GM20000 (cell line): ENCODE measurements at regions not wholly inside any gene's neighbourhood (a gene's known extent, or its start where the extent isn't known, plus 50 kb on each side); places are given as distances from the start of the nearest gene placed in this dataset.

Source experiments
- DNase-seq: peaks from one replicate; pipeline ENCODE4 v3.0.0; 2012; ENCODE audit warnings: low spot score
- CTCF ChIP-seq: IDR thresholded peaks from 2 replicates; pipeline ENCODE4 v1.5.1; 2012; ENCODE audit warnings: mild to moderate bottlenecking, control low read depth; ENCODE audit errors: extremely low read depth, missing control alignments

DNA sequence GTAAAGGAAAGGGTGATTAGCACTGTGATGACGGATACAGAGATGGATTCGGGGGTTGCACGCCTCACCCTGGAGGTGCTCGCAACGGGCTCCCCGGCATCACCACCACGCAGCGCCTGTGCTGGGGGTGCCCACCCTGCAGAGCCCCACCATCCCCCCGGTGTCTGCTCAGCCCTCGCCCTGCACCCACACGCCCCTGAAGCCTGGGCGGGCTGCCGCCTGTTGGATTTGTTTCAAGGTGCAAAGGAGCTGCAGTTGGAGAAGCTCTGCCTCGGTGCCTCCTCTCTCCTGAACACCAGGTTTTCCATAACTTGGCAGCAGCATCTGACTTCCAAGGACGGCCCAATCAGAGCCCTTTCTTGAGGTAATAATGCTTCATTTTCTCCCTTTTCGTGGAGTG, 106.1 kb upstream of the TMEM132D start:
- TF ChIP-seq CTCF, result no peak
- no peak for DNase-seq

DNA sequence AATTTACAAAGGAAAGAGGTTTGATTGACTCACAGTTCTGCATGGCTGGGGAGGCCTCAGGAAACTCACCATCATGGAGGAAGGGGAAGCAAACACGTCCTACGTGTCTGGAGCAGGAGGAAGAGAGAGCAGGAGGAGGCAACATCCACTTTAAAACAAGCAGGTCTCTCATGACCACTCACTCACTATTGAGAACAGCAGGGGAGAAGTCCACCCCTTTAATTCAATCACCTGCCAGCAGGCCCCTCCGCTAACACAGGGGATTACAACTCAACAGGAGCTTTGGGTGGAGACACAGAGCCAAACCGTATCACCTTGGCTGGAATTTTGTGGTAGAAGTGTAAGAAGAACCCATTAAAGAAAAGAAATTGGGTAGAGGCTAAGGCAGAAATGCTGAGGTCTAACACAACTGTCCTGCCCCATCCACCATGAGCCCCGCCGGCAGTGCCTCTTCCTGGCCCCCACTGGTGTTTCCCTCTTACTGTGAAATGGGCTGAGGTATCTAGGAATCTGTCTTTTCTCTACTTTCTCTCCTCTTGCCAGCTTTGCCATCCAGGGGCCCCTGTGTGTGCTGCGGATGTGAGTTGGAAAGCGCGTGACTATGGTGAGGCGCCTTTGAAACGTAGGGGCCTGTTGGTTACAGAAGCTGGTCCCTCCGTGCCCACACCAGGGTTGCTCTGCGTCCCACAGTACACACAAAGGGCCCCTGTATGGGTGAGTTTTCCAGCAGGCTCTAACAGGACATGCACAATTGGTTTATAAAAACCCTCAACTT, 108.0 kb upstream of the TMEM132D start:
- no peak for TF ChIP-seq CTCF
- no peak for DNase-seq

- DNase-seq, result peak; percentile 79
- peak; percentile 66 for TF ChIP-seq CTCF
Observed at GRCh38 chr12:130013771-130014484, 110.1 kb upstream of the TMEM132D start.

- no peak for TF ChIP-seq CTCF
- no peak for DNase-seq
Observed at GRCh38 chr12:130014485-130014807, 110.6 kb upstream of the TMEM132D start.

DNA sequence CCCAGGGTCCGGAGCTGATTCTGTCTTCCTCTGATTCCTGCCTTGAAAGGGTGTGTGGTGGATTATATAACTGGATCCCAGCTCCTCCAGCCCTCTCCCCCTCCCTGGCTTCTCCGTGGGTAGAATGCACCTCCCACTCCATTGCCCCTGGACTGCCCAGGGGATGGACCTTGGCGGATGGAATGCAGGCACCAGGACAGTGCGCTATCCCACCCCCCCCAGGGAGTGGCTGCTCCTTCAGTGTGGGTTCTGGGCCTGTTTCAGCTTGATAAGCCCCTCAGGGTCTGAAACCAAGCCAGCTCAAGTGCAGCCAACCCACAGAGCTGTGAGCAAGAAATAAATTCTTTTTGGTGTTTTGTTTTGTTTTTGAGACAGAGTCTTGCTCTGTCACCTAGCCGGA, 112.4 kb upstream of the TMEM132D start:
- no peak for TF ChIP-seq CTCF
- no peak for DNase-seq

- DNase-seq, result no peak
- no peak for TF ChIP-seq CTCF
Observed at GRCh38 chr12:130016986-130017385, 113.2 kb upstream of the TMEM132D start.

DNA sequence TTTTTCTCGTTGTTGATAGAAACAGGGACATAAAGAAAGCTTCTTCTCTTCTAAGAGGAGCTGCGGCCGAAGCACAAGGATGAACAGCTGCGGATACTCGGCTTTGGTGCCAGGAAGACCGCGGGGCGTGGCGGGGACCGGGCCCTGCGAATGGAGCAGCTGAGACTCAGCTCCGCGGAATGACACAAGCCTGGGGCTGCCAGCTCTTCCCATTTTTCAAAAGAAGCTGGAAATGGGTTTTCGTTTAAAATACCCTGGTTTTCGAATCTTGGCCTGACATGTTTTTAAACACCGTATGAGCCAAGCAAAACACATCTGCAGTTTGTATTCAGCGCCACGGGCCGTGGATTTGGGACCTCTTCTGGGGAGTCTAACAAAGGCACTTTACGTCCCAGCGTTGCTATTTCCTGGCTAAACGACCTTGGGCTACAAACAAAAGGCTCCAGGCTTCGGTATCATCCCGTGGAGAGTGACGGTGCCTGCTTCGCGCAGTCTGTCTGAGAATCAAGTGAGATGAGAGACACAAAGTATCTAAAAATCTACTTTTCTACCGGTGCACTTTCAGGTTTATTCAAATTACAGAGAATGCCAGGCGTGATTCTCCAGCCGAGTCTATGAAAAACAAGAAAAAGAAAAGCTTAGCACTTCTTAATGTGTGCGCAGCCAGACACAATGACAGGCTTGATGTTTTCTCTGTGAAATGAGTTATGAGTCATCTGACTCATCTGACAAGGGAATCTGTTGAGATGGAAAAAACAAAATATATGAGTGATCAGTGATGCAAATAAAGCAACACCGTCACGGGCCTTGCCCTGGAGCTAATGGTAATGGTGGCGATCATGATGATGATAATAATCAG, 114.0 kb upstream of the TMEM132D start:
- TF ChIP-seq CTCF, result no peak

More for the DNA sequence above, 114.0 kb upstream of the TMEM132D start:
- DNase-seq, result no peak
